Neural progenitor cell (in vitro differentiated cells): ENCODE measurements at regions not wholly inside any gene's neighbourhood (a gene's known extent, or its start where the extent isn't known, plus 50 kb on each side); places are given as distances from the start of the nearest gene placed in this dataset.

ENCODE experiments used
- DNase-seq: peaks from one replicate; pipeline ENCODE4 v3.0.0-alpha.2; 2016; ENCODE audit warnings: low spot score
- H2AFZ ChIP-seq: fragments of 200-600 bp; sonication (generic); replicated peaks from 2 replicates; pipeline ENCODE4 v1.6.1; 2016; ENCODE audit warnings: antibody characterized with exemption
- H3F3A ChIP-seq: fragments of 200-600 bp; sonication (generic); 2 replicates; pipeline ENCODE4 v1.6.1; 2016; ENCODE audit warnings: antibody characterized with exemption, low read depth
- H3K27ac ChIP-seq: fragments of 200-600 bp; sonication (generic); 2 replicates; pipeline ENCODE4 v1.5.1; 2016; ENCODE audit warnings: mild to moderate bottlenecking
- H3K27me3 ChIP-seq: fragments of 200-600 bp; sonication (generic); 2 replicates; pipeline ENCODE4 v1.6.1; 2016; ENCODE audit warnings: mild to moderate bottlenecking, moderate library complexity
- H3K36me3 ChIP-seq: fragments of 200-600 bp; sonication (generic); 2 replicates; pipeline ENCODE4 v1.5.1; 2016
- H3K4me1 ChIP-seq: fragments of 200-600 bp; sonication (generic); 2 replicates; pipeline ENCODE4 v1.6.1; 2016; ENCODE audit warnings: mixed run types
- H3K4me2 ChIP-seq: fragments of 200-600 bp; sonication (generic); 2 replicates; pipeline ENCODE4 v1.6.1; 2016
- H3K4me3 ChIP-seq: fragments of 200-600 bp; sonication (generic); 2 replicates; pipeline ENCODE4 v1.5.1; 2016
- H3K79me2 ChIP-seq: fragments of 200-600 bp; sonication (generic); 2 replicates; pipeline ENCODE4 v1.6.1; 2016; ENCODE audit warnings: low read depth
- H3K9ac ChIP-seq: fragments of 200-600 bp; sonication (generic); 2 replicates; pipeline ENCODE4 v1.6.1; 2016
- H3K9me3 ChIP-seq: fragments of 200-600 bp; sonication (generic); 2 replicates; pipeline ENCODE4 v1.5.1; 2016; ENCODE audit warnings: low read depth
- H4K20me1 ChIP-seq: fragments of 200-600 bp; sonication (generic); 2 replicates; pipeline ENCODE4 v1.6.1; 2016; ENCODE audit warnings: low read depth
- H3K27ac Mint-ChIP-seq: 3 replicates; pipeline ENCODE4 v1.8.0; 2021; ENCODE audit warnings: mixed read lengths
- H3K27me3 Mint-ChIP-seq: 2 replicates; pipeline ENCODE4 v1.8.0; 2022; ENCODE audit warnings: low read depth, mild to moderate bottlenecking, inconsistent platforms, moderate library complexity, mixed read lengths; ENCODE audit not compliant: insufficient read depth
- H3K36me3 Mint-ChIP-seq: 3 replicates; pipeline ENCODE4 v1.8.0; 2021; ENCODE audit warnings: mixed read lengths
- H3K4me1 Mint-ChIP-seq: 3 replicates; pipeline ENCODE4 v1.8.0; 2021; ENCODE audit warnings: mixed read lengths
- H3K4me3 Mint-ChIP-seq: 3 replicates; pipeline ENCODE4 v1.8.0; 2021; ENCODE audit warnings: mild to moderate bottlenecking, moderate library complexity, mixed read lengths
- H3K9me3 Mint-ChIP-seq: 3 replicates; pipeline ENCODE4 v1.8.0; 2020; ENCODE audit warnings: mixed read lengths
- EZH2 ChIP-seq: fragments of 200-600 bp; sonication (generic); IDR thresholded peaks from 2 replicates; pipeline ENCODE4 v1.6.1; 2017; ENCODE audit warnings: antibody characterized with exemption, mild to moderate bottlenecking, moderate library complexity
- EZH2phosphoT487 ChIP-seq: fragments of 200-600 bp; sonication (generic); IDR thresholded peaks from 2 replicates; pipeline ENCODE4 v1.6.1; 2017; ENCODE audit warnings: antibody characterized with exemption
- TF ChIP-seq, protein P1 (sequence below): fragments of 200-600 bp; sonication (generic); IDR thresholded peaks from 2 replicates; pipeline ENCODE4 v1.5.1; 2017; ENCODE audit warnings: antibody characterized with exemption, mild to moderate bottlenecking

DNA sequence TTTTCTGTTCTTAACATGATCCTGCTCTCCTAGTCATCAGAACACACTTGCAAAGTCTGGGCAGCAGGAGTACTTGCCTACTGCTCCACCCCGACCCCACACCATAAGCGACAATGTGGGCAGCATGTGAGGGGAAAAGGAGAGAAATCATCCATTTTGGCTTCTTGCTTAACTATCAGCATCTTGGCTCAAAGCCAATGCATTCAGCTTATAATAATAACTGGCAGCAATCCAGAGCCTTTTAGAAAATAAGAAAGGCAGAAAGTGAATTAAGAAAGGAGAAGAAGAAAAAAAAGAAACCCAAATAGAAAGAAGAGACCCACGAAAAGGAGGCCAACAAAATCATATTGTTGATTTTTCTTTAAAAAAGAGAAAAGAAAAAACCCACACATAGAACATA lies 930.8 kb downstream of the BCL11B start:
- peaks cover 10% of the 10 kb centered on the region for H3K4me1 Mint-ChIP-seq
- TF ChIP-seq EZH2 (no peak), EZH2phosphoT487 (no peak)
- TF ChIP-seq, protein P1, sequence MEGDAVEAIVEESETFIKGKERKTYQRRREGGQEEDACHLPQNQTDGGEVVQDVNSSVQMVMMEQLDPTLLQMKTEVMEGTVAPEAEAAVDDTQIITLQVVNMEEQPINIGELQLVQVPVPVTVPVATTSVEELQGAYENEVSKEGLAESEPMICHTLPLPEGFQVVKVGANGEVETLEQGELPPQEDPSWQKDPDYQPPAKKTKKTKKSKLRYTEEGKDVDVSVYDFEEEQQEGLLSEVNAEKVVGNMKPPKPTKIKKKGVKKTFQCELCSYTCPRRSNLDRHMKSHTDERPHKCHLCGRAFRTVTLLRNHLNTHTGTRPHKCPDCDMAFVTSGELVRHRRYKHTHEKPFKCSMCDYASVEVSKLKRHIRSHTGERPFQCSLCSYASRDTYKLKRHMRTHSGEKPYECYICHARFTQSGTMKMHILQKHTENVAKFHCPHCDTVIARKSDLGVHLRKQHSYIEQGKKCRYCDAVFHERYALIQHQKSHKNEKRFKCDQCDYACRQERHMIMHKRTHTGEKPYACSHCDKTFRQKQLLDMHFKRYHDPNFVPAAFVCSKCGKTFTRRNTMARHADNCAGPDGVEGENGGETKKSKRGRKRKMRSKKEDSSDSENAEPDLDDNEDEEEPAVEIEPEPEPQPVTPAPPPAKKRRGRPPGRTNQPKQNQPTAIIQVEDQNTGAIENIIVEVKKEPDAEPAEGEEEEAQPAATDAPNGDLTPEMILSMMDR, result no peak
- Histone ChIP-seq H3K27me3 (no peaks in the 10 kb centered on the region), H2AFZ (no peak overlapping the region), H3F3A (no peaks in the 10 kb centered on the region), H3K27ac (no peak overlapping the region), H3K36me3 (no peaks in the 10 kb centered on the region), H3K4me2 (no peak overlapping the region), H3K9me3 (no peaks in the 10 kb centered on the region), H3K4me3 (no peak overlapping the region), H4K20me1 (no peaks in the 10 kb centered on the region), H3K9ac (no peak overlapping the region), H3K79me2 (no peaks in the 10 kb centered on the region), H3K4me1 (no peaks in the 10 kb centered on the region)
- peaks cover 6% of the 10 kb centered on the region for H3K9me3 Mint-ChIP-seq
- H3K27ac Mint-ChIP-seq, result no peak overlapping the region
- no peak for DNase-seq
- no peaks in the 10 kb centered on the region for H3K36me3 Mint-ChIP-seq
- H3K27me3 Mint-ChIP-seq, result peaks cover 2% of the 10 kb centered on the region
- no peak overlapping the region for H3K4me3 Mint-ChIP-seq

DNA sequence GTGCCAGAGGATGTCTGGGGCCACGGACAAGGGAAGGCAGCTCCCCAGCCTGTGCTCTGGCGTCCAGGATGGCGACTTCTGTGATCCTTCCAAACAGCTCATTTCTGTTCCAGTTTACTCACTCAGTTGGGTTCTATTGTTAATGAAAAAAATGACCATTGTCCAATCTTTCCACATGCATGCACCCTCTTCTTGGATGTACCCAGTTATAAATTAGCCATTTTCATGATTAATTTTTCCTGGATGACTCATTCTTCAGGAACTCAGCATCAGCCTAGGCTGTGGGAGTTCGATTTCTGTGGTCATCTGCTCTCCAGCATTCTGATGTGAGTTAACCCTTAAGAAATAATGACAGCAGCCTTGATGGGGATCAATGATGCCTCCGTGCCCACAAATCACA lies 926.8 kb downstream of the BCL11B start:
- no peak overlapping the region for H3K4me2 ChIP-seq
- TF ChIP-seq, protein P1, result no peak
- TF ChIP-seq EZH2phosphoT487, result no peak
- H3K9me3 Mint-ChIP-seq, result peaks cover 8% of the 10 kb centered on the region
- H3K4me1 Mint-ChIP-seq, result peaks cover 30% of the 10 kb centered on the region
- H3K9ac ChIP-seq, result no peak overlapping the region
- H3K27ac ChIP-seq, result no peak overlapping the region
- H3K79me2 ChIP-seq, result no peaks in the 10 kb centered on the region
- no peak overlapping the region for H2AFZ ChIP-seq
- H3K36me3 ChIP-seq, result no peaks in the 10 kb centered on the region
- H3K36me3 Mint-ChIP-seq, result no peaks in the 10 kb centered on the region
- peaks cover 3% of the 10 kb centered on the region for H3F3A ChIP-seq
- peaks cover 2% of the 10 kb centered on the region for H3K4me1 ChIP-seq
- H4K20me1 ChIP-seq, result no peaks in the 10 kb centered on the region
- H3K4me3 ChIP-seq, result no peak overlapping the region
- H3K27ac Mint-ChIP-seq, result no peak overlapping the region
- no peaks in the 10 kb centered on the region for H3K27me3 ChIP-seq
- peaks cover 2% of the 10 kb centered on the region for H3K27me3 Mint-ChIP-seq
- DNase-seq, result no peak
- no peak overlapping the region for H3K4me3 Mint-ChIP-seq
- no peaks in the 10 kb centered on the region for H3K9me3 ChIP-seq

DNA sequence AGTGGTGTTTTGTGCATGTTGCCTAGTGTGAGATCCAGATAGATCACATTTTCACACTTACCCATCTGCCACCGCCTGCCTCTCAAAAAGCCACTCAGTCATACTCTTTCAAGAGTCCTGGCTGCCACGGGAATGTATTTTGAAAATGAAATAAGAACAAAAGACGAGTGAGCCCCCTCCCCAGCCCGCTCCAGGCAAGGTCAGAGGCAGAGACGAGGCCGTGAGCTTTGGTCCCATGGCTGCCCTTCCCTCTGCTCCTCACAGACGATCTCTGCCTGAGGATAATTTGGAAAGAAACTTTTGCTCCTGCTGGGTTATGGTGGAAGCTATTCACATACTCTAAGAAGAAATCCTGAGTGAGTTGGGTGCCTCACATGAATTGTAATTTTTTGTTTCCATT lies 924.3 kb downstream of the BCL11B start:
- H3K27ac Mint-ChIP-seq, result no peak overlapping the region
- H3K36me3 Mint-ChIP-seq, result no peaks in the 10 kb centered on the region
- H4K20me1 ChIP-seq, result no peaks in the 10 kb centered on the region
- no peak overlapping the region for H2AFZ ChIP-seq
- H3K4me3 ChIP-seq, result no peak overlapping the region
- DNase-seq, result no peak
- no peak overlapping the region for H3K4me3 Mint-ChIP-seq
- peaks cover 8% of the 10 kb centered on the region for H3K9me3 Mint-ChIP-seq
- no peaks in the 10 kb centered on the region for H3K79me2 ChIP-seq
- H3K4me2 ChIP-seq, result no peak overlapping the region
- H3K27ac ChIP-seq, result no peak overlapping the region
- no peaks in the 10 kb centered on the region for H3K27me3 ChIP-seq
- no peaks in the 10 kb centered on the region for H3K9me3 ChIP-seq
- no peak for TF ChIP-seq EZH2phosphoT487
- TF ChIP-seq, protein P1, result no peak
- TF ChIP-seq EZH2, result no peak
- H3K27me3 Mint-ChIP-seq, result peaks cover 2% of the 10 kb centered on the region
- H3K9ac ChIP-seq, result no peak overlapping the region
- peaks cover 11% of the 10 kb centered on the region for H3F3A ChIP-seq
- H3K4me1 Mint-ChIP-seq, result peaks cover 35% of the 10 kb centered on the region
- peaks cover 7% of the 10 kb centered on the region for H3K4me1 ChIP-seq
- H3K36me3 ChIP-seq, result no peaks in the 10 kb centered on the region

DNA sequence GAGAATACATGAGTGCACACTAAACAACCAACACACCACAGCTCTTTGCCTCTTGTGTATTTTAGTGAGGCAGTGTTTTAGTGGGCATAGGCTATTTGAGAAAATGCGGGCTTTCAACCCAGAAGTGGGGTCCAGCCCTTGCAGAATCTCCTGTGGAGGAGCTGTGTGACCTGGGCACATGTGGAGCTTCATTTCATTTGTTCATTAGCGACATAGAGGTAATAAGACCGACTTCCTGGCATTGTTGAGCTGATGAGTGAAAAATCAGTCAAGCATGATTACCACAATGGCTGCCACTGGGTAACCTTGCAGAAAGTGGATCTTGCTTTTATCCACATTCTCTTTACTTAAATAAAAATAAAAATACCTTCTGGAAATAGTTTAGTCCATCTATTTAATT lies 923.5 kb downstream of the BCL11B start:
- no peaks in the 10 kb centered on the region for H3K36me3 Mint-ChIP-seq
- H3K27me3 Mint-ChIP-seq, result peaks cover 1% of the 10 kb centered on the region
- H3K9ac ChIP-seq, result no peak overlapping the region
- H3F3A ChIP-seq, result peaks cover 11% of the 10 kb centered on the region
- no peak overlapping the region for H3K27ac Mint-ChIP-seq
- no peak overlapping the region for H3K4me3 ChIP-seq
- H3K79me2 ChIP-seq, result no peaks in the 10 kb centered on the region
- TF ChIP-seq, protein P1, result no peak
- TF ChIP-seq EZH2phosphoT487, result no peak
- no peak for TF ChIP-seq EZH2
- DNase-seq, result no peak
- H3K4me1 ChIP-seq, result peaks cover 7% of the 10 kb centered on the region
- H3K36me3 ChIP-seq, result no peaks in the 10 kb centered on the region
- H4K20me1 ChIP-seq, result no peaks in the 10 kb centered on the region
- H3K4me3 Mint-ChIP-seq, result no peak overlapping the region
- H3K9me3 Mint-ChIP-seq, result peaks cover 8% of the 10 kb centered on the region
- peaks cover 35% of the 10 kb centered on the region for H3K4me1 Mint-ChIP-seq
- no peak overlapping the region for H3K27ac ChIP-seq
- no peaks in the 10 kb centered on the region for H3K27me3 ChIP-seq
- no peaks in the 10 kb centered on the region for H3K9me3 ChIP-seq
- H3K4me2 ChIP-seq, result no peak overlapping the region
- no peak overlapping the region for H2AFZ ChIP-seq
